ENCODE measurements at regions not wholly inside any gene's neighbourhood (a gene's known extent, or its start where the extent isn't known, plus 50 kb on each side); places are given as distances from the start of the nearest gene placed in this dataset.

DNA sequence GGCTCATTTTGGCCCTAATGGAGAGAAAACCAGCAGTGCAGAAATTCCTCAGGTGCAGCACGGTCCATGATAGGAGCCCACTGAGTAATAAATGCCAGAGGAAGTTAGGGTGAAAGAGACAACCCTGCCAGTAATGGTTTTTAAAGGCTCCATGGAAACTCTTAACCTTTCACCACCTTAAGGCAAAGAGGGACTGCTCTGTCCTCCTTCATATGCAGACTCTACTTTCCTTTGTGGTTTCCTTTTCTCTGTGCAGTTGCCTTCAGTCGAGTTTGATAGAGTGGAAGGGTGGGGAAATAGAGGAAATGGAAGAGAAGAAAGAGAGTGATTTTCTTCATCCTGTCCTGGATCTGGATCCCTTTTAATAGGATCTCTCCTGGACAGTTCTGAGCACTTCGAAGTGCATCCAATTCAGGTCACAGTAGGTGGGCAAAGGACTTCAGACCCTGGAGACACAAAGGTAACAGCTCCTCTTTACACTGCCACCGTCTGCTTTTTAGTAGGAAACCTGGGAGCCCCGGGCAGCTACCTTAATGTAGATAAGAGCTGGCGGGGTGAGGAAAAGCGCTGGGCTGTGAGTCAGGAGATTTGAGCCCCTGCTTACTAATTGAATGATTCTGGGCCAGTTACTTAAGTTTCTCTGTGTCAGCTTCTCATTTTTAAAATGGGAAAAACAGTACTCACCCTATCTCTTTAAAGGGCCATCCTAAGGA is 294.8 kb downstream of the KCNRG start:
- H3K9ac ChIP-seq (ENCODE audit: low read length) = no peak overlapping the region
- 0 out of 2 replicates have a peak, but pooled peaks cover 3% of the 10 kb centered on the region for H3K9me3 ChIP-seq (ENCODE audit: low read length)
- H3F3A ChIP-seq (ENCODE audit: insufficient read depth, low read length) = no peaks in the 10 kb centered on the region
- H3K4me2 ChIP-seq (ENCODE audit: low read length) = no peak overlapping the region
- H3K9me2 ChIP-seq (ENCODE audit: low read depth, low read length) = no peaks in the 10 kb centered on the region
- no peak overlapping the region for H3K27ac ChIP-seq (ENCODE audit: low read depth, low read length, poor library complexity, severe bottlenecking)
- no peaks in the 10 kb centered on the region for H3K36me3 ChIP-seq (ENCODE audit: insufficient read depth, low read length)
- TF ChIP-seq CTCF (IDR thresholded peaks at IDR 0.05; ENCODE audit: low read length) (no peak), EZH2 (IDR thresholded peaks at IDR 0.05; ENCODE audit: borderline replicate concordance, low read length) (no peak)
- peaks cover 11% of the 10 kb centered on the region for H3K4me1 ChIP-seq (ENCODE audit: insufficient read depth, low read length, severe bottlenecking)
- H3K4me3 ChIP-seq (ENCODE audit: low read depth, low read length, poor library complexity, severe bottlenecking) = no peak overlapping the region
- H4K20me1 ChIP-seq (ENCODE audit: insufficient read depth, low read length) = no peaks in the 10 kb centered on the region
- H2AFZ ChIP-seq (ENCODE audit: low read length) = no peak overlapping the region
- H3K79me2 ChIP-seq (ENCODE audit: insufficient read depth, low read length) = no peaks in the 10 kb centered on the region
- H3K27me3 ChIP-seq (ENCODE audit: insufficient read depth, low read length) = no peaks in the 10 kb centered on the region

GRCh38 chr13:50310734-50311133 is 295.5 kb downstream of the KCNRG start:
- Histone ChIP-seq H3K27ac (ENCODE audit: low read depth, low read length, poor library complexity, severe bottlenecking) (no peak overlapping the region), H3K9me3 (ENCODE audit: low read length) (0 out of 2 replicates have a peak, but pooled peaks cover 3% of the 10 kb centered on the region), H3K4me1 (ENCODE audit: insufficient read depth, low read length, severe bottlenecking) (peaks cover 11% of the 10 kb centered on the region), H3K9me2 (ENCODE audit: low read depth, low read length) (no peaks in the 10 kb centered on the region), H3K27me3 (ENCODE audit: insufficient read depth, low read length) (no peaks in the 10 kb centered on the region), H4K20me1 (ENCODE audit: insufficient read depth, low read length) (no peaks in the 10 kb centered on the region), H3K4me3 (ENCODE audit: low read depth, low read length, poor library complexity, severe bottlenecking) (no peak overlapping the region), H3K9ac (ENCODE audit: low read length) (no peak overlapping the region), H2AFZ (ENCODE audit: low read length) (no peak overlapping the region), H3K4me2 (ENCODE audit: low read length) (no peak overlapping the region), H3K79me2 (ENCODE audit: insufficient read depth, low read length) (no peaks in the 10 kb centered on the region), H3F3A (ENCODE audit: insufficient read depth, low read length) (no peaks in the 10 kb centered on the region), H3K36me3 (ENCODE audit: insufficient read depth, low read length) (no peaks in the 10 kb centered on the region)
- no peak for TF ChIP-seq EZH2 (IDR thresholded peaks at IDR 0.05; ENCODE audit: borderline replicate concordance, low read length)
- no peak for TF ChIP-seq CTCF (IDR thresholded peaks at IDR 0.05; ENCODE audit: low read length)

- Histone ChIP-seq H3K27me3 (ENCODE audit: insufficient read depth, low read length) (no peaks in the 10 kb centered on the region), H4K20me1 (ENCODE audit: insufficient read depth, low read length) (no peaks in the 10 kb centered on the region), H3K27ac (ENCODE audit: low read depth, low read length, poor library complexity, severe bottlenecking) (no peak overlapping the region), H3K9ac (ENCODE audit: low read length) (no peak overlapping the region), H3F3A (ENCODE audit: insufficient read depth, low read length) (no peaks in the 10 kb centered on the region), H3K4me1 (ENCODE audit: insufficient read depth, low read length, severe bottlenecking) (peaks cover 15% of the 10 kb centered on the region), H3K9me3 (ENCODE audit: low read length) (no peaks in the 10 kb centered on the region; the same call in 1 of the 2 replicates), H3K36me3 (ENCODE audit: insufficient read depth, low read length) (no peaks in the 10 kb centered on the region), H3K9me2 (ENCODE audit: low read depth, low read length) (no peaks in the 10 kb centered on the region), H3K4me3 (ENCODE audit: low read depth, low read length, poor library complexity, severe bottlenecking) (no peak overlapping the region), H3K79me2 (ENCODE audit: insufficient read depth, low read length) (no peaks in the 10 kb centered on the region), H3K4me2 (ENCODE audit: low read length) (no peak overlapping the region), H2AFZ (ENCODE audit: low read length) (no peak overlapping the region)
- no peak for TF ChIP-seq EZH2 (IDR thresholded peaks at IDR 0.05; ENCODE audit: borderline replicate concordance, low read length)
- TF ChIP-seq CTCF (IDR thresholded peaks at IDR 0.05; ENCODE audit: low read length) = no peak
Measured at GRCh38 chr13:50318887-50319286, 303.6 kb downstream of the KCNRG start.

Measured in OCI-LY1 (cell line).